ENCODE measurements at regions not wholly inside any gene's neighbourhood (a gene's known extent, or its start where the extent isn't known, plus 50 kb on each side); places are given as distances from the start of the nearest gene placed in this dataset.
"Not testable (repeated sequence)": the region's sequence is repeated elsewhere in the genome, so short reads cannot be mapped to it uniquely, and the experiment has no call there.

- H3K27ac ChIP-seq = no peak overlapping the region
- TF ChIP-seq Cebpa-rat (IDR thresholded peaks at IDR 0.05) = no peak
- no peaks in the 10 kb centered on the region for H3K9me3 ChIP-seq
- H3K4me1 ChIP-seq = peaks cover 9% of the 10 kb centered on the region
- no peaks in the 10 kb centered on the region for H3K27me3 ChIP-seq
- H3K4me2 ChIP-seq = peak overlapping the region; percentile 30; the same call in 1 of the 2 replicates
- no peaks in the 10 kb centered on the region for H3K36me3 ChIP-seq
- H4K20me1 ChIP-seq = no peaks in the 10 kb centered on the region
- H3K4me3 ChIP-seq = no peak overlapping the region
- H3K9ac ChIP-seq = no peak overlapping the region
Observed at GRCh38 chr18:59801576-59801975, 98.2 kb upstream of the PMAIP1 start.

GRCh38 chr18:59800897-59801296 lies 98.9 kb upstream of the PMAIP1 start:
- Histone ChIP-seq H3K36me3 (no peaks in the 10 kb centered on the region), H3K27ac (no peak overlapping the region), H3K4me3 (no peak overlapping the region), H3K27me3 (no peaks in the 10 kb centered on the region), H3K4me2 (no peak overlapping the region), H3K9me3 (no peaks in the 10 kb centered on the region), H3K4me1 (peaks cover 9% of the 10 kb centered on the region), H4K20me1 (no peaks in the 10 kb centered on the region), H3K9ac (no peak overlapping the region)
- TF ChIP-seq Cebpa-rat (IDR thresholded peaks at IDR 0.05) = no peak

- Histone ChIP-seq H3K9ac (no peak overlapping the region), H3K27me3 (no peaks in the 10 kb centered on the region), H3K9me3 (no peaks in the 10 kb centered on the region), H4K20me1 (no peaks in the 10 kb centered on the region), H3K4me1 (peaks cover 9% of the 10 kb centered on the region), H3K4me2 (no peak overlapping the region), H3K27ac (no peak overlapping the region), H3K4me3 (no peak overlapping the region), H3K36me3 (no peaks in the 10 kb centered on the region)
- TF ChIP-seq Cebpa-rat (IDR thresholded peaks at IDR 0.05) = no peak
Observed at GRCh38 chr18:59799383-59800015, 100.3 kb upstream of the PMAIP1 start.

GRCh38 chr18:59795882-59796281 lies 98.7 kb upstream of the CCBE1 start:
- TF ChIP-seq Cebpa-rat (IDR thresholded peaks at IDR 0.05) = no peak
- no peaks in the 10 kb centered on the region for H3K4me1 ChIP-seq
- H3K4me3 ChIP-seq = no peak overlapping the region
- no peaks in the 10 kb centered on the region for H3K9me3 ChIP-seq
- H3K27me3 ChIP-seq = no peaks in the 10 kb centered on the region
- H4K20me1 ChIP-seq = no peaks in the 10 kb centered on the region
- no peak overlapping the region for H3K4me2 ChIP-seq
- no peaks in the 10 kb centered on the region for H3K36me3 ChIP-seq
- H3K27ac ChIP-seq = no peak overlapping the region
- H3K9ac ChIP-seq = no peak overlapping the region

- H3K9me3 ChIP-seq = no peaks in the 10 kb centered on the region
- H3K36me3 ChIP-seq = no peaks in the 10 kb centered on the region
- no peaks in the 10 kb centered on the region for H3K4me1 ChIP-seq
- no peak overlapping the region for H3K27ac ChIP-seq
- no peak overlapping the region for H3K4me3 ChIP-seq
- no peak overlapping the region for H3K4me2 ChIP-seq
- TF ChIP-seq Cebpa-rat (IDR thresholded peaks at IDR 0.05) = no peak
- H3K9ac ChIP-seq = no peak overlapping the region
- no peaks in the 10 kb centered on the region for H3K27me3 ChIP-seq
- no peaks in the 10 kb centered on the region for H4K20me1 ChIP-seq
Observed at GRCh38 chr18:59792353-59792752, 95.1 kb upstream of the CCBE1 start.

- not testable (repeated sequence) for H3K27ac ChIP-seq, H3K27me3 ChIP-seq, H3K4me1 ChIP-seq, H3K4me2 ChIP-seq, H3K4me3 ChIP-seq, H4K20me1 ChIP-seq, H3K9me3 ChIP-seq, H3K9ac ChIP-seq, H3K36me3 ChIP-seq
Observed at GRCh38 chr18:59790346-59790936, 93.2 kb upstream of the CCBE1 start.

GRCh38 chr18:59788791-59789106 lies 91.5 kb upstream of the CCBE1 start:
- Histone ChIP-seq H4K20me1 (no peaks in the 10 kb centered on the region), H3K27ac (no peak overlapping the region), H3K27me3 (no peaks in the 10 kb centered on the region), H3K4me2 (no peak overlapping the region), H3K4me1 (peaks cover 8% of the 10 kb centered on the region), H3K4me3 (no peak overlapping the region), H3K9me3 (no peaks in the 10 kb centered on the region), H3K36me3 (no peaks in the 10 kb centered on the region), H3K9ac (no peak overlapping the region)
- TF ChIP-seq Cebpa-rat (IDR thresholded peaks at IDR 0.05) = no peak

- Histone ChIP-seq H4K20me1 (no peaks in the 10 kb centered on the region), H3K4me1 (peaks cover 8% of the 10 kb centered on the region), H3K4me2 (no peak overlapping the region), H3K9me3 (no peaks in the 10 kb centered on the region), H3K9ac (no peak overlapping the region), H3K4me3 (no peak overlapping the region), H3K36me3 (no peaks in the 10 kb centered on the region), H3K27me3 (no peaks in the 10 kb centered on the region), H3K27ac (no peak overlapping the region)
- no peak for TF ChIP-seq Cebpa-rat (IDR thresholded peaks at IDR 0.05)
Observed at GRCh38 chr18:59787998-59788790, 91.0 kb upstream of the CCBE1 start.

GRCh38 chr18:59784694-59785093 lies 87.5 kb upstream of the CCBE1 start:
- Histone ChIP-seq H3K27ac (no peak overlapping the region), H3K36me3 (no peaks in the 10 kb centered on the region), H3K27me3 (no peaks in the 10 kb centered on the region), H3K4me3 (no peak overlapping the region), H3K9ac (no peak overlapping the region), H4K20me1 (no peaks in the 10 kb centered on the region), H3K9me3 (no peaks in the 10 kb centered on the region), H3K4me2 (peak overlapping the region; percentile 36), H3K4me1 (peaks cover 8% of the 10 kb centered on the region)
- no peak for TF ChIP-seq Cebpa-rat (IDR thresholded peaks at IDR 0.05)

GRCh38 chr18:59783138-59783537 lies 85.9 kb upstream of the CCBE1 start:
- Histone ChIP-seq H3K4me1 (peaks cover 8% of the 10 kb centered on the region), H3K27ac (no peak overlapping the region), H3K4me3 (no peak overlapping the region)

More at GRCh38 chr18:59783138-59783537, 85.9 kb upstream of the CCBE1 start:
- no peaks in the 10 kb centered on the region for H3K9me3 ChIP-seq
- H3K9ac ChIP-seq = no peak overlapping the region
- H4K20me1 ChIP-seq = no peaks in the 10 kb centered on the region
- TF ChIP-seq Cebpa-rat (IDR thresholded peaks at IDR 0.05) = no peak
- H3K36me3 ChIP-seq = no peaks in the 10 kb centered on the region
- no peaks in the 10 kb centered on the region for H3K27me3 ChIP-seq
- no peak overlapping the region for H3K4me2 ChIP-seq
